Nephron progenitor cell (in vitro differentiated cells): ENCODE measurements at regions not wholly inside any gene's neighbourhood (a gene's known extent, or its start where the extent isn't known, plus 50 kb on each side); places are given as distances from the start of the nearest gene placed in this dataset.

ENCODE experiments used
- DNase-seq: peaks from one replicate; pipeline ENCODE4 v3.0.0; 2021
- H3K27ac Mint-ChIP-seq: 2 replicates; pipeline ENCODE4 v1.8.0; 2021; ENCODE audit warnings: mild to moderate bottlenecking, moderate library complexity, mixed read lengths
- H3K27me3 Mint-ChIP-seq: 2 replicates; pipeline ENCODE4 v1.8.0; 2021; ENCODE audit warnings: mild to moderate bottlenecking, low read depth, mixed read lengths; ENCODE audit not compliant: poor library complexity
- H3K36me3 Mint-ChIP-seq: 2 replicates; pipeline ENCODE4 v1.8.0; 2021; ENCODE audit warnings: low read depth, mixed read lengths
- H3K4me1 Mint-ChIP-seq: 2 replicates; pipeline ENCODE4 v1.8.0; 2021; ENCODE audit warnings: mixed read lengths
- H3K4me3 Mint-ChIP-seq: 2 replicates; pipeline ENCODE4 v1.8.0; 2021; ENCODE audit warnings: mild to moderate bottlenecking, moderate library complexity, mixed read lengths
- H3K9me3 Mint-ChIP-seq: 2 replicates; pipeline ENCODE4 v1.8.0; 2021; ENCODE audit warnings: mild to moderate bottlenecking, moderate library complexity, mixed read lengths
- TF ChIP-seq, protein P1 (sequence below): fragments of 200-600 bp; sonication (generic); IDR thresholded peaks from 2 replicates; pipeline ENCODE4 v1.5.0; 2021; ENCODE audit warnings: antibody characterized with exemption

DNA sequence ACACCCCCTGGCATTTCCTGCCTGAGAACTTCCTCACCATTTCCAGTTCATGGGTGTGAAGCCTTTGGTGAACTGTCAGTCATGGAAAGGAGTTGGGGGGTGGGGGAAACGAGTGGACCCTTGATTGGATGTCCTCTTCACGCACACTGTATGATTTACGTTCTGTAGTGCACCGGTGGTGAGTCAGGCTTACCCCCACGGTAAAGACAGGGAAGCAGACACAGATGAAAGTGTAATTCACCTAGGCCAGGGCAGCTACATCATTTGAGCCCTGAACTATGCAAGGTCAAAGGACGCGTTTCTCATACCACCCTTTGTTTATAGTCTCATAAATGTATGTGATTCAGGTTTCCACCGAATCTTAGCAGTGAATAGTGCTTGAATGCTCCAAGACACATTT is 628.3 kb upstream of the PFKP start:
- Mint-ChIP-seq H3K4me3 (no peak overlapping the region), H3K27me3 (peaks cover 7% of the 10 kb centered on the region), H3K27ac (no peak overlapping the region), H3K4me1 (peaks cover 6% of the 10 kb centered on the region), H3K36me3 (no peaks in the 10 kb centered on the region), H3K9me3 (peaks cover 16% of the 10 kb centered on the region)
- no peak for DNase-seq
- TF ChIP-seq, protein P1, sequence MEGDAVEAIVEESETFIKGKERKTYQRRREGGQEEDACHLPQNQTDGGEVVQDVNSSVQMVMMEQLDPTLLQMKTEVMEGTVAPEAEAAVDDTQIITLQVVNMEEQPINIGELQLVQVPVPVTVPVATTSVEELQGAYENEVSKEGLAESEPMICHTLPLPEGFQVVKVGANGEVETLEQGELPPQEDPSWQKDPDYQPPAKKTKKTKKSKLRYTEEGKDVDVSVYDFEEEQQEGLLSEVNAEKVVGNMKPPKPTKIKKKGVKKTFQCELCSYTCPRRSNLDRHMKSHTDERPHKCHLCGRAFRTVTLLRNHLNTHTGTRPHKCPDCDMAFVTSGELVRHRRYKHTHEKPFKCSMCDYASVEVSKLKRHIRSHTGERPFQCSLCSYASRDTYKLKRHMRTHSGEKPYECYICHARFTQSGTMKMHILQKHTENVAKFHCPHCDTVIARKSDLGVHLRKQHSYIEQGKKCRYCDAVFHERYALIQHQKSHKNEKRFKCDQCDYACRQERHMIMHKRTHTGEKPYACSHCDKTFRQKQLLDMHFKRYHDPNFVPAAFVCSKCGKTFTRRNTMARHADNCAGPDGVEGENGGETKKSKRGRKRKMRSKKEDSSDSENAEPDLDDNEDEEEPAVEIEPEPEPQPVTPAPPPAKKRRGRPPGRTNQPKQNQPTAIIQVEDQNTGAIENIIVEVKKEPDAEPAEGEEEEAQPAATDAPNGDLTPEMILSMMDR, result no peak

DNA sequence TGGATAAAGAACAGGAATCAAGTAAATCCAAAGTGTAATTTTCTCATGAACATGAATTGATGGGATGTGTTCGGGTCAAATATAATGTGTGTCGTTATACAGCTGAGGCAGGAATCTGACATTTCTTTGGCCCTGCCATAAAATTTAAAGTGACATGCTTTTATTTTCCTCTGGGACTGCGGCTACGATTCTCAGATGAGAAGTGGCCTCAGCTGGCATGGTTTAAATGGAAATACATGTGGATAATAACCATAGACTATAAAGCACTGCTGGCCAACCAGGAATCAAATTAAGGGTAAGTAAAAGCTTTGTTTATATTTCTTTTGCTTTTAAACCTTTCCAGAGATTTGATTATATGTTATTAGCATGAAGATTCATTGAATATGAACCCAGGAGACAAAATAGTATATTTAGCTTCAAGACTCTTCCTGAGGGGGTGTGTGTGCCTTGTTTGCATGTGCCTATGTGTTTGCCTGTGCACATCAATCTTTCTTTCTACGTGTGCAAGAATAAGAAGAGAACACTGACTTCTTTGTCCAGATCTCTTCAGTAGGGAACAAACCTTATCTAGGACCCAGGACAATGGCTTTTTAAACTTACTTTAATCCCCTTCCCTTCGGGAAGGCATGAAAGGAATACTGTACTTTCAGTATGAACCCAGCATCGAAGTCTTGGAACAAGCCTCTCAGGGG is 629.0 kb upstream of the PFKP start:
- Mint-ChIP-seq H3K27me3 (peaks cover 3% of the 10 kb centered on the region), H3K9me3 (peaks cover 16% of the 10 kb centered on the region), H3K27ac (no peak overlapping the region), H3K4me1 (peaks cover 6% of the 10 kb centered on the region), H3K4me3 (no peak overlapping the region), H3K36me3 (no peaks in the 10 kb centered on the region)
- DNase-seq, result no peak
- TF ChIP-seq, protein P1, result no peak

DNA sequence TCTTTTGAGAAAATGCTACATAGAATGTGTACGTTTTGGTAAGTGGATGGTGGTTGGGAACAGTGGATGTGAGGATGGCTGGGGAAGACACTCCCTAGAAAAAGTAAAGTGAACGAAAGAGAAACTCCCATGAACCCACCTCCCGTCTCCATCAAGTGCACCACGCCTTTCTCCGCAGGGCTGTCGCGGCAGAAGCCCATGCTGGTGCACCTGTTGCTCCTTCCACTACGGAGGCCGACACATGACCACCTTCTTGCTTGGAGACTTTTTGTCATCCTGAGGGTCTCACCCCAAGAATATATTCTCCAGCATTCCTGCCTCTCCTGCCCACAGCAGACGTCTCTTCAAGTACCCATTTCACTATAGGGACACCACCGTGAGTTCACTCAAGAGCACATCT is 630.4 kb upstream of the PFKP start:
- H3K27me3 Mint-ChIP-seq, result peaks cover 3% of the 10 kb centered on the region
- no peak for DNase-seq
- H3K4me1 Mint-ChIP-seq, result no peaks in the 10 kb centered on the region
- TF ChIP-seq, protein P1, result no peak
- no peak overlapping the region for H3K27ac Mint-ChIP-seq
- no peaks in the 10 kb centered on the region for H3K36me3 Mint-ChIP-seq
- peaks cover 16% of the 10 kb centered on the region for H3K9me3 Mint-ChIP-seq
- no peak overlapping the region for H3K4me3 Mint-ChIP-seq

DNA sequence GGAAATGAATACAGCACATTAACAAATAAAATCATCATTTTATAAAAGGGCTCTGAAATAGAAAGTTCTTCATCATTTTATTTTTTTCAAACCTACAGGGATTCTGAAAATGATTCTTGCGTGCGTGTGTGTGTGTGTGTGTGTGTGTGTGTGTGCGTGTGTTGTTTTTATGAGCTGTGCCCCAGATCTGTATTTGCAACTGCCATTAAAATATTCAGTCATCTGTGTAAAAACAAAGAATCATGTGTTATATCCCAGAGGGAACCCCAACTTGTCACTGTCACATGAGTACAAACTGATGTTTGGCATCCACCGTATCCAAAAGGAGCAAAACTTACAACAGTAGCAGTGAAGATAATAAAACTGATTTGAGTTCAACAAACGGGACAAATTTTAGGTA is 635.4 kb upstream of the PFKP start:
- Mint-ChIP-seq H3K4me1 (no peaks in the 10 kb centered on the region), H3K9me3 (peaks cover 16% of the 10 kb centered on the region), H3K27ac (no peak overlapping the region), H3K27me3 (peaks cover 6% of the 10 kb centered on the region), H3K36me3 (no peaks in the 10 kb centered on the region), H3K4me3 (no peak overlapping the region)
- TF ChIP-seq, protein P1, result no peak
- DNase-seq, result no peak

DNA sequence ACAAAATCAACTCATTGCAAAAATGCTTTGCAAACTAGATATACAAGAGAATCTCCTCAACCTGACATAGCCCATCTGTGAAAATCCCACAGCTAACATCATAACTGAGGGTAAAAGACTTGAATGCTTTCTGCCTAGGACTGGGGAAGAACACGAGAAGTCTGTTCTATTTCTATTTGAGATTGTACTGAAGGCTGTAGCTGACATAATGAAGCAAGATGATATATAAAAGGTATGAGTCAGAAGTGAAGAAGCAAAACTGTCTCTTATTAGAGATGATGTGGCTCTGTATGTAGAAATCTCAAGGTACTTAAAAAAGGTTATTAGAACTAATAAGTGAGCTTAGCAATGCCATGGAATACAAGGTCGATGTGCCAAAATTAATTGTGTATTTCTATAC is 639.9 kb upstream of the PFKP start:
- Mint-ChIP-seq H3K4me1 (peaks cover 5% of the 10 kb centered on the region), H3K4me3 (no peak overlapping the region)

More for the DNA sequence above, 639.9 kb upstream of the PFKP start:
- TF ChIP-seq, protein P1, result no peak
- H3K9me3 Mint-ChIP-seq, result no peaks in the 10 kb centered on the region
- no peak for DNase-seq
- no peaks in the 10 kb centered on the region for H3K36me3 Mint-ChIP-seq
- peaks cover 9% of the 10 kb centered on the region for H3K27me3 Mint-ChIP-seq
- no peak overlapping the region for H3K27ac Mint-ChIP-seq
